ENCODE measurements at regions not wholly inside any gene's neighbourhood (a gene's known extent, or its start where the extent isn't known, plus 50 kb on each side); places are given as distances from the start of the nearest gene placed in this dataset.

GRCh38 chr4:127214931-127215330 is 417.8 kb upstream of the INTU start:
- Mint-ChIP-seq H3K9me3 (peaks cover 4 to 7% of the 10 kb centered on the region in 2 donors), H3K4me1 (ENCODE audit: low read depth) (no peaks in the 10 kb centered on the region), H3K27ac (no peak overlapping the region), H3K36me3 (ENCODE audit: insufficient read depth in 2 of 2) (no peaks in the 10 kb centered on the region), H3K27me3 (ENCODE audit: low read depth) (no peaks in the 10 kb centered on the region), H3K4me3 (no peak overlapping the region)
- DNase-seq: no peak
- no peak for ATAC-seq (replicated peaks in 1 of 2)

DNA sequence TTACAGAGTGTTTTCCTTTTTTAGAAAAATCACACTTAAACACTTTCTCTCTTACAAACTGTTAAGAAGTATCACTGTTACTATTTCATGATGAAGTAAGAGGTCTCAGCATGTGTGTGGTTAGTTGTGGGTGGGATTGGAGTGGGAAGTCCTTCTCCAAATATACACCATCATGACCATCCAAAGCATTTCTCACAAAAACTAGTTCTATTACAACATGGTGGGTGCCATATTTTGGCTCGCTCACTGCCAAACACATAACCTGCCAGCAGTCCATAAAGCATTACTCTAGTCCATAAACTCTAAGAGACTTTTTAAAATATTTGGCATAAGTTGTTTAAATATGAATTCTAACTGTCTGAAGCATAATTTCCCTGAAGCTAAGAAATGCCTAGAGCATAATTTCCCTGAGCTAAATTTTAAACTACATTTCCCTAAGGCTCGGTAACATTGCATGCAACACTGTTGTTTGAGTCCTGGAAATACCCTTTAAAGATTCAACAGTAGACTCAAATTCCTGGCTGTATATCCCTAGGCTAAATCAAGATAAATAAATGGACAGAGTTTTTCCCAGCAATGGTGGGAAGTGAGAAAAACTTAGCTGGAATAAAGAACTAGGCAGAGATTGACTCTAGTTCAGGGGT is 415.0 kb upstream of the INTU start:
- Mint-ChIP-seq H3K9me3 (peaks cover 6 to 12% of the 10 kb centered on the region in 2 donors), H3K4me1 (ENCODE audit: low read depth) (no peaks in the 10 kb centered on the region), H3K27ac (no peak overlapping the region), H3K4me3 (no peak overlapping the region), H3K27me3 (ENCODE audit: low read depth) (no peaks in the 10 kb centered on the region), H3K36me3 (ENCODE audit: insufficient read depth in 2 of 2) (no peaks in the 10 kb centered on the region)
- no peak for DNase-seq
- no peak for ATAC-seq (replicated peaks in 1 of 2)

DNA sequence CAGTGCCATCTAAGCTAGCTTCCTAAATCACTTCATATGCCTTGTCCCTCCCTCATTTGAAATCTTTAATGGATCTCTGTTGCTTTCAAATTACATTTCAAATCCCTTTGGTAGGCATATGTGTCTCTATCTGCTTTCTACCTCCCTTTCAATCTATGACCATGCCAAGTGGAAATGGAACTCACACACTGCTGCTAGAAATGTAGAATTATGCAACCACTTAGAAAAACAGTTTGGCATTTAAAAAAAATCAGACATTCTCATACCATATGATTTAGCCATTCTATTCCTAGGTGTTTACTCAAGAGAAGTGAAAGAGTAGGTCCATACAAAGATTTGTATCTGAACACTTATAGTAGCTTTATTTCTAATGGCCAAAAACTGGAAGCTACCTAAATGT is 413.5 kb upstream of the INTU start:
- DNase-seq: no peak
- Mint-ChIP-seq H3K36me3 (ENCODE audit: insufficient read depth in 2 of 2) (no peaks in the 10 kb centered on the region), H3K4me3 (no peak overlapping the region), H3K27me3 (ENCODE audit: low read depth) (no peaks in the 10 kb centered on the region), H3K27ac (no peak overlapping the region), H3K4me1 (ENCODE audit: low read depth) (no peaks in the 10 kb centered on the region), H3K9me3 (peaks cover 9 to 16% of the 10 kb centered on the region in 2 donors)
- ATAC-seq (replicated peaks in 1 of 2): no peak

GRCh38 chr4:127224556-127224955 is 408.2 kb upstream of the INTU start:
- H3K27me3 Mint-ChIP-seq (ENCODE audit: low read depth): no peaks in the 10 kb centered on the region
- ATAC-seq (replicated peaks in 1 of 2) (no peak), DNase-seq (no peak)
- peaks cover 5 to 13% of the 10 kb centered on the region in 2 donors for H3K9me3 Mint-ChIP-seq
- H3K4me1 Mint-ChIP-seq (ENCODE audit: low read depth): no peaks in the 10 kb centered on the region
- H3K4me3 Mint-ChIP-seq: no peak overlapping the region
- no peak overlapping the region for H3K27ac Mint-ChIP-seq
- H3K36me3 Mint-ChIP-seq (ENCODE audit: insufficient read depth in 2 of 2): no peaks in the 10 kb centered on the region

DNA sequence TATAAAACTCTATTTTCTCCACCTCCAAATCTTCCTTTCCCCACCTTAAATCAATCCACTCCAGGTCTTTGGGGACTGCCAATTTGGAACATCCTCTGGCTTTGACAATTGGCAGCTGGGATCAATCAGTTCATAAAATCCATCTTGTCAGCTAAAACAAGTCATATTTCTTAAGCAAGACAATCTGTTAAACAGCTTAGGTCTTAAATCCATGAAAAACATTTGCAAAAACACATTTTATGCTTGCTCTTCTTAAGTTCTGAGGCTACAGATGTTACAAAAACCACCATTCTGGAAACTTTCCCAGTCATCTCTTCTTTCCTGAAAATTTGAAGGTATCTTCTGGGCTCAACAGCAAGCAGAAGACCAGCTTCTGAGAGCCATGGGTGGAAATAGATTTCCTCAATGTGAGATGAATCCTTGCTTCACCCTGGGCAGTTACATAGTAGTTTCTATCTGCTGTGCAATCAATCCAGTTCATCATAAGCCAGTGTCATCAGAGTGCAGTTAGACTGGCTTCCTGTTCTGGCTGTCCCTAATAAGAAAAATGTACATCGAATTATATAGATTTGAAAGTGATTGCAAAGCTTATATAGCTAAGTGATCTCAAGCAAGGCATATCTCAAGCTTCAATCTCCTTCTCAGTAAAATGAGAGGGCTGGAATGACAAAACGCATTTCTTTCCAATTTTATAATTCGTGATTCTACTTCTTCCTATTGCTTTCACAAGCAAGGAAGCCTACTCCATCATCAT is 402.7 kb upstream of the INTU start:
- H3K36me3 Mint-ChIP-seq (ENCODE audit: insufficient read depth in 2 of 2): peaks cover 0 to 1% of the 10 kb centered on the region in 2 donors
- no peaks in the 10 kb centered on the region for H3K27me3 Mint-ChIP-seq (ENCODE audit: low read depth)
- no peaks in the 10 kb centered on the region for H3K4me1 Mint-ChIP-seq (ENCODE audit: low read depth)
- no peak overlapping the region for H3K4me3 Mint-ChIP-seq
- no peak overlapping the region for H3K27ac Mint-ChIP-seq
- ATAC-seq (replicated peaks in 1 of 2) (no peak), DNase-seq (no peak)
- peaks cover 5 to 6% of the 10 kb centered on the region in 2 donors for H3K9me3 Mint-ChIP-seq

- DNase-seq: no peak
- H3K4me3 Mint-ChIP-seq: no peak overlapping the region
- ATAC-seq (replicated peaks in 1 of 2): no peak
- peaks cover 0 to 7% of the 10 kb centered on the region in 2 donors for H3K9me3 Mint-ChIP-seq
- H3K4me1 Mint-ChIP-seq (ENCODE audit: low read depth): no peaks in the 10 kb centered on the region
- H3K27ac Mint-ChIP-seq: no peak overlapping the region
- no peaks in the 10 kb centered on the region for H3K36me3 Mint-ChIP-seq (ENCODE audit: insufficient read depth in 2 of 2)
- no peaks in the 10 kb centered on the region for H3K27me3 Mint-ChIP-seq (ENCODE audit: low read depth)
Measured at GRCh38 chr4:127236889-127237288, 395.9 kb upstream of the INTU start.

GRCh38 chr4:127237581-127237980 is 395.2 kb upstream of the INTU start:
- Mint-ChIP-seq H3K4me3 (no peak overlapping the region), H3K27me3 (ENCODE audit: low read depth) (no peaks in the 10 kb centered on the region), H3K36me3 (ENCODE audit: insufficient read depth in 2 of 2) (no peaks in the 10 kb centered on the region), H3K9me3 (peaks cover 0 to 7% of the 10 kb centered on the region in 2 donors), H3K27ac (no peak overlapping the region), H3K4me1 (ENCODE audit: low read depth) (no peaks in the 10 kb centered on the region)
- no peak for ATAC-seq (replicated peaks in 1 of 2)
- DNase-seq: no peak

GRCh38 chr4:127238956-127239475 is 393.7 kb upstream of the INTU start:
- no peak for DNase-seq
- Mint-ChIP-seq H3K36me3 (ENCODE audit: insufficient read depth in 2 of 2) (no peaks in the 10 kb centered on the region), H3K4me3 (no peak overlapping the region), H3K4me1 (ENCODE audit: low read depth) (no peaks in the 10 kb centered on the region), H3K27me3 (ENCODE audit: low read depth) (no peaks in the 10 kb centered on the region), H3K27ac (no peak overlapping the region), H3K9me3 (peaks cover 0 to 7% of the 10 kb centered on the region in 2 donors)
- no peak for ATAC-seq (replicated peaks in 1 of 2)

- Mint-ChIP-seq H3K4me3 (no peak overlapping the region), H3K36me3 (ENCODE audit: insufficient read depth in 2 of 2) (no peaks in the 10 kb centered on the region), H3K4me1 (ENCODE audit: low read depth) (no peaks in the 10 kb centered on the region), H3K9me3 (peaks cover 0 to 2% of the 10 kb centered on the region in 2 donors), H3K27me3 (ENCODE audit: low read depth) (no peaks in the 10 kb centered on the region), H3K27ac (no peak overlapping the region)
- DNase-seq: no peak
- no peak for ATAC-seq (replicated peaks in 1 of 2)
Measured at GRCh38 chr4:127239902-127240763, 392.6 kb upstream of the INTU start.

GRCh38 chr4:127240764-127241105 is 392.0 kb upstream of the INTU start:
- H3K36me3 Mint-ChIP-seq (ENCODE audit: insufficient read depth in 2 of 2): no peaks in the 10 kb centered on the region
- no peak overlapping the region for H3K4me3 Mint-ChIP-seq
- no peak overlapping the region for H3K27ac Mint-ChIP-seq
- H3K27me3 Mint-ChIP-seq (ENCODE audit: low read depth): no peaks in the 10 kb centered on the region
- H3K9me3 Mint-ChIP-seq: peaks cover under 1 to 3% of the 10 kb centered on the region in 2 donors
- DNase-seq (no peak), ATAC-seq (replicated peaks in 1 of 2) (no peak)
- no peaks in the 10 kb centered on the region for H3K4me1 Mint-ChIP-seq (ENCODE audit: low read depth)

DNA sequence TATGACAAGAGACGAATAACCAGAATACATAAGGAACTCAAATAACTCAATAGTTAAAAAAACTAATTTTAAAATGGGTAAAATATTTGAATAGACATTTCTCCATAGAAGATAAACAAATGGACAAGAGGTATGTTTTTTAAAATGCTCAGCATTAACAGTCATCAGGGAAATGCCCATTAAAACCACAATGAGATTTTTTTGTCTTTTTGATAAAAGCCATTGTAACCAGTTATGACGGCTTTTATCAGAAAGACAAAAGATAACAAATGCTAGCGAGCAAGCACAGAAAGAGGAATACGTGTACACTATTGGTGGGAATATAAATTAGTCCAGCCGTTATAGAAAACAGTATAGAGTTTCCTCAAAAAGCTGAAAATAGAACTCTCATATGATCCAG is 388.2 kb upstream of the INTU start:
- no peak overlapping the region for H3K4me3 Mint-ChIP-seq
- H3K4me1 Mint-ChIP-seq (ENCODE audit: low read depth): no peaks in the 10 kb centered on the region
- H3K36me3 Mint-ChIP-seq (ENCODE audit: insufficient read depth in 2 of 2): no peaks in the 10 kb centered on the region
- H3K27me3 Mint-ChIP-seq (ENCODE audit: low read depth): no peaks in the 10 kb centered on the region
- H3K27ac Mint-ChIP-seq: no peak overlapping the region
- ATAC-seq (replicated peaks in 1 of 2): no peak
- no peak for DNase-seq
- H3K9me3 Mint-ChIP-seq: peaks cover 6 to 11% of the 10 kb centered on the region in 2 donors

GRCh38 chr4:127246963-127247952 is 385.5 kb upstream of the INTU start:
- Mint-ChIP-seq H3K36me3 (ENCODE audit: insufficient read depth in 2 of 2) (no peaks in the 10 kb centered on the region), H3K27ac (no peak overlapping the region), H3K4me3 (no peak overlapping the region), H3K4me1 (ENCODE audit: low read depth) (no peaks in the 10 kb centered on the region), H3K9me3 (peaks cover 9 to 10% of the 10 kb centered on the region in 2 donors), H3K27me3 (ENCODE audit: low read depth) (no peaks in the 10 kb centered on the region)
- ATAC-seq (replicated peaks in 1 of 2) (no peak), DNase-seq (no peak)

All from activated T-cell treated with anti-CD3 and anti-CD28 coated beads, Interleukin-2, amount 50 U/mL, for 72 hours (primary cell).